Subcutaneous abdominal adipose tissue (tissue), 5 donors: ENCODE measurements at regions not wholly inside any gene's neighbourhood (a gene's known extent, or its start where the extent isn't known, plus 50 kb on each side); places are given as distances from the start of the nearest gene placed in this dataset.
"Not testable (repeated sequence)": the region's sequence is repeated elsewhere in the genome, so short reads cannot be mapped to it uniquely, and the experiment has no call there.

Experiments
- H3K27ac ChIP-seq: one replicate; pipeline ENCODE4 v1.7.0; 2013; ENCODE audit warnings: low read depth, mild to moderate bottlenecking, inconsistent platforms, low read length, moderate library complexity
- H3K27me3 ChIP-seq, 5 donors: one replicate each; pipeline ENCODE4 v1.7.0; 2013; ENCODE audit warnings: low read length in 5 of 5, inconsistent platforms in 1 of 5; ENCODE audit not compliant: control insufficient read depth in 5 of 5, insufficient read depth in 4 of 5
- H3K36me3 ChIP-seq, 5 donors: one replicate each; pipeline ENCODE4 v1.7.0; 2013; ENCODE audit warnings: low read length in 5 of 5; ENCODE audit not compliant: control insufficient read depth in 5 of 5, insufficient read depth in 5 of 5
- H3K4me1 ChIP-seq, 5 donors: one replicate each; pipeline ENCODE4 v1.7.0; 2013; ENCODE audit warnings: low read length in 5 of 5, mild to moderate bottlenecking in 3 of 5, moderate library complexity in 1 of 5; ENCODE audit not compliant: control insufficient read depth in 5 of 5, insufficient read depth in 5 of 5
- H3K4me3 ChIP-seq, 5 donors: one replicate each; pipeline ENCODE4 v1.7.0; 2013; ENCODE audit warnings: low read length in 5 of 5, low read depth in 1 of 5
- H3K9ac ChIP-seq, 5 donors: one replicate each; pipeline ENCODE4 v1.7.0; 2013; ENCODE audit warnings: low read length in 5 of 5, mild to moderate bottlenecking in 4 of 5, moderate library complexity in 3 of 5
- H3K9me3 ChIP-seq, 5 donors: one replicate each; pipeline ENCODE4 v1.7.0; 2013; ENCODE audit warnings: low read length in 5 of 5; ENCODE audit not compliant: control insufficient read depth in 5 of 5
- donor health status: healthy.
- donor health status: healthy.
- donor health status: healthy.
- donor health status: healthy.
- donor health status: healthy.

- no peaks in the 10 kb centered on the region for H3K4me1 ChIP-seq
- no peak overlapping the region for H3K4me3 ChIP-seq
- H3K27ac ChIP-seq, result no peak overlapping the region
- no peaks in the 10 kb centered on the region for H3K36me3 ChIP-seq
- H3K27me3 ChIP-seq, result no peaks in the 10 kb centered on the region
- H3K9me3 ChIP-seq, result no peaks in the 10 kb centered on the region
- no peak overlapping the region for H3K9ac ChIP-seq
Measured at GRCh38 chr5:30398423-30398822, 795.1 kb upstream of the CDH6 start.

- H3K27me3 ChIP-seq, result no peaks in the 10 kb centered on the region
- no peak overlapping the region for H3K27ac ChIP-seq
- no peak overlapping the region for H3K4me3 ChIP-seq
- peaks cover 0 to 2% (median 0%) of the 10 kb centered on the region in 5 donors for H3K9me3 ChIP-seq
- H3K36me3 ChIP-seq, result no peaks in the 10 kb centered on the region
- no peaks in the 10 kb centered on the region for H3K4me1 ChIP-seq
- H3K9ac ChIP-seq, result no peak overlapping the region
Measured at GRCh38 chr5:30392897-30393296, 800.6 kb upstream of the CDH6 start.

GRCh38 chr5:30390095-30390494, 803.4 kb upstream of the CDH6 start:
- peaks cover 0 to 3% (median 0%) of the 10 kb centered on the region in 5 donors for H3K9me3 ChIP-seq
- H3K4me1 ChIP-seq, result no peaks in the 10 kb centered on the region
- H3K9ac ChIP-seq, result no peak overlapping the region
- H3K27me3 ChIP-seq, result no peaks in the 10 kb centered on the region
- no peak overlapping the region for H3K4me3 ChIP-seq
- H3K36me3 ChIP-seq, result no peaks in the 10 kb centered on the region
- no peak overlapping the region for H3K27ac ChIP-seq

GRCh38 chr5:30387974-30388632, 805.4 kb upstream of the CDH6 start:
- H3K9me3 ChIP-seq, result peaks cover 0 to 3% (median 0%) of the 10 kb centered on the region in 5 donors
- no peak overlapping the region for H3K9ac ChIP-seq

GRCh38 chr5:30385754-30386153, 807.7 kb upstream of the CDH6 start:
- no peak overlapping the region for H3K27ac ChIP-seq

More at GRCh38 chr5:30387974-30388632, 805.4 kb upstream of the CDH6 start:
- H3K27ac ChIP-seq, result no peak overlapping the region
- no peak overlapping the region for H3K4me3 ChIP-seq
- H3K27me3 ChIP-seq, result no peaks in the 10 kb centered on the region
- no peaks in the 10 kb centered on the region for H3K36me3 ChIP-seq
- H3K4me1 ChIP-seq, result no peaks in the 10 kb centered on the region

GRCh38 chr5:30384171-30384570, 809.3 kb upstream of the CDH6 start:
- H3K36me3 ChIP-seq, result no peaks in the 10 kb centered on the region
- no peak overlapping the region for H3K9ac ChIP-seq
- H3K27ac ChIP-seq, result no peak overlapping the region
- H3K4me1 ChIP-seq, result no peaks in the 10 kb centered on the region
- peaks cover 0 to 3% (median 0%) of the 10 kb centered on the region in 5 donors for H3K9me3 ChIP-seq
- H3K4me3 ChIP-seq, result no peak overlapping the region
- H3K27me3 ChIP-seq, result no peaks in the 10 kb centered on the region

More at GRCh38 chr5:30385754-30386153, 807.7 kb upstream of the CDH6 start:
- no peaks in the 10 kb centered on the region for H3K4me1 ChIP-seq
- no peaks in the 10 kb centered on the region for H3K27me3 ChIP-seq
- no peak overlapping the region for H3K9ac ChIP-seq
- peaks cover 0 to 3% (median 0%) of the 10 kb centered on the region in 5 donors for H3K9me3 ChIP-seq
- H3K4me3 ChIP-seq, result no peak overlapping the region
- no peaks in the 10 kb centered on the region for H3K36me3 ChIP-seq

GRCh38 chr5:30380228-30380627, 813.3 kb upstream of the CDH6 start:
- H3K9ac ChIP-seq, result no peak overlapping the region
- no peaks in the 10 kb centered on the region for H3K36me3 ChIP-seq
- H3K4me3 ChIP-seq, result no peak overlapping the region
- H3K27ac ChIP-seq, result no peak overlapping the region
- no peaks in the 10 kb centered on the region for H3K4me1 ChIP-seq
- H3K27me3 ChIP-seq, result no peaks in the 10 kb centered on the region
- no peaks in the 10 kb centered on the region for H3K9me3 ChIP-seq

DNA sequence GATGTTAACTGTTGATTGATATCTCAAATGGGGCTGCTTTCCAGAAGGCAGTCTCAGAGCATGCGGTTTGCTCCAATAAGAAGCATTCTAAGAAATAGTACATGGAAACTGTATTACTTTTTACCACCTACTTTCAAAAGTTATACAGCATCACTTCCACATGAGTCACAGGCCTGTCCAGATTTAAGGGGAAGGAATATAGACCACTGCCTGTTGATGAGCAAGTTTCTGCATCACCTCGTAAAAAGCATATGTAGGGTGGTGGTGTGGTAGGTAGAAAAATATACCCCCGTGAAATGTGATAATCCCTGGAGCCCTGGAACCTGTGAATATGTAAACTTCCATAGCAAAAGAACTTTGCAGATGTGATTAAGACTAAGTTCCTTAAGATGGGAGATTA, 816.6 kb upstream of the CDH6 start:
- Histone ChIP-seq H3K27me3 (no peaks in the 10 kb centered on the region), H3K9me3 (no peaks in the 10 kb centered on the region), H3K4me3 (no peak overlapping the region), H3K36me3 (no peaks in the 10 kb centered on the region), H3K27ac (no peak overlapping the region), H3K9ac (no peak overlapping the region), H3K4me1 (no peaks in the 10 kb centered on the region)

GRCh38 chr5:30368064-30368463, 825.4 kb upstream of the CDH6 start:
- H3K4me1 ChIP-seq, result no peaks in the 10 kb centered on the region
- no peaks in the 10 kb centered on the region for H3K36me3 ChIP-seq
- H3K27ac ChIP-seq, result no peak overlapping the region
- peaks cover 0 to 7% (median 0%) of the 10 kb centered on the region in 5 donors for H3K9me3 ChIP-seq
- H3K9ac ChIP-seq, result no peak overlapping the region
- H3K27me3 ChIP-seq, result no peaks in the 10 kb centered on the region
- no peak overlapping the region for H3K4me3 ChIP-seq

DNA sequence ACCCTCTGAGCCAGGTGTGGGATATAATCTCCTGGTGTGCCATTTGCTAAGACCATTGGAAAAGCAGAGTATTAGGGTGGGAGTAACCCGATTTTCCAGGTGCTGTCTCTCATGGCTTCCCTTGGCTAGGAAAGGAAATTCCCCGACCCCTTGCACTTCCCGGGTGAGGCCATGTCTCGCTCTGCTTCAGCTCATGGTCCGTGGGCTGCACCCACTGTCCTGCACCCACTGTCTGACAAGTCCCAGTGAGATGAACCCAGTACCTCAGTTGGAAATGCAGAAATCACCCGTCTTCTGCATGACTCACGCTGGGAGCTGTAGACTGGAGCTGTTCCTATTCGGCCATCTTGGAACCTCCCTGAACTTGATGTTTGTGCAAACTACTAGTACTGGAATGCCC, 828.5 kb upstream of the CDH6 start:
- H3K9ac ChIP-seq, H3K4me3 ChIP-seq, H3K27ac ChIP-seq, H3K27me3 ChIP-seq, H3K36me3 ChIP-seq, H3K4me1 ChIP-seq, H3K9me3 ChIP-seq: not testable (repeated sequence)
